ENCODE measurements at regions not wholly inside any gene's neighbourhood (a gene's known extent, or its start where the extent isn't known, plus 50 kb on each side); places are given as distances from the start of the nearest gene placed in this dataset.

- H3K4me3 ChIP-seq (replicated peaks; ENCODE audit: low read depth, low read length): no peak overlapping the region
- no peak for DNase-seq (ENCODE audit: extremely low read depth, insufficient read length)
- H3K36me3 ChIP-seq (ENCODE audit: control insufficient read depth, insufficient read depth, low read length): no peaks in the 10 kb centered on the region
- H3K27me3 ChIP-seq (replicated peaks; ENCODE audit: control insufficient read depth, insufficient read depth, low read length): no peaks in the 10 kb centered on the region; the same call in 1 of the 2 replicates
- TF ChIP-seq, protein P1, sequence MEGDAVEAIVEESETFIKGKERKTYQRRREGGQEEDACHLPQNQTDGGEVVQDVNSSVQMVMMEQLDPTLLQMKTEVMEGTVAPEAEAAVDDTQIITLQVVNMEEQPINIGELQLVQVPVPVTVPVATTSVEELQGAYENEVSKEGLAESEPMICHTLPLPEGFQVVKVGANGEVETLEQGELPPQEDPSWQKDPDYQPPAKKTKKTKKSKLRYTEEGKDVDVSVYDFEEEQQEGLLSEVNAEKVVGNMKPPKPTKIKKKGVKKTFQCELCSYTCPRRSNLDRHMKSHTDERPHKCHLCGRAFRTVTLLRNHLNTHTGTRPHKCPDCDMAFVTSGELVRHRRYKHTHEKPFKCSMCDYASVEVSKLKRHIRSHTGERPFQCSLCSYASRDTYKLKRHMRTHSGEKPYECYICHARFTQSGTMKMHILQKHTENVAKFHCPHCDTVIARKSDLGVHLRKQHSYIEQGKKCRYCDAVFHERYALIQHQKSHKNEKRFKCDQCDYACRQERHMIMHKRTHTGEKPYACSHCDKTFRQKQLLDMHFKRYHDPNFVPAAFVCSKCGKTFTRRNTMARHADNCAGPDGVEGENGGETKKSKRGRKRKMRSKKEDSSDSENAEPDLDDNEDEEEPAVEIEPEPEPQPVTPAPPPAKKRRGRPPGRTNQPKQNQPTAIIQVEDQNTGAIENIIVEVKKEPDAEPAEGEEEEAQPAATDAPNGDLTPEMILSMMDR (IDR thresholded peaks at IDR 0.05; ENCODE audit: insufficient read depth, low read length, poor library complexity, severe bottlenecking): no peak
Observed at GRCh38 chr3:194760494-194761137, 74.9 kb downstream of the FAM43A start.

DNA sequence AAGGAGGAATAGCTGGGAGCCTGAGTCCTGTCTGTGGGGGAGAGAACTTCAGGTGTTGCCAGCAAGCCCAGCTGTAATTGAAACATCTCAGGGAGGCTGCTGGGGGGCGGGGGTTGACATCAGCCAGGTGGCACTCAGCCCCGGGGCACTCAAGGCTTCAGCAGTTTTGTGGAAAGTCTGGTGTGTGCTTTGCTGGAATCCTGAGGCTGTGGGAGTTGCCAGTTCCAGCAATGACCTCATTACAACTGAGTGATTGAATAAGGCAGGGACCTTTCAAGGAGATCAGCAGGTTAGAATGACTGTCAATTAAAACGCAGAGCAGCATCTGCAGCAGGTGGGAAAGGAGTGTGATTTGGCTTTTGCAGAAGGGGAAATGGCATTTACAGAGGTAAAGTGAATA, 75.7 kb downstream of the FAM43A start:
- Histone ChIP-seq H3K27me3 (replicated peaks; ENCODE audit: control insufficient read depth, insufficient read depth, low read length) (no peaks in the 10 kb centered on the region), H3K36me3 (ENCODE audit: control insufficient read depth, insufficient read depth, low read length) (no peaks in the 10 kb centered on the region), H3K4me3 (replicated peaks; ENCODE audit: low read depth, low read length) (no peak overlapping the region)
- no peak for DNase-seq (ENCODE audit: extremely low read depth, insufficient read length)
- TF ChIP-seq, protein P1 (IDR thresholded peaks at IDR 0.05; ENCODE audit: insufficient read depth, low read length, poor library complexity, severe bottlenecking): no peak

GRCh38 chr3:194766845-194767244, 81.2 kb downstream of the FAM43A start:
- no peak overlapping the region for H3K4me3 ChIP-seq (replicated peaks; ENCODE audit: low read depth, low read length)
- H3K36me3 ChIP-seq (ENCODE audit: control insufficient read depth, insufficient read depth, low read length): no peaks in the 10 kb centered on the region
- H3K27me3 ChIP-seq (replicated peaks; ENCODE audit: control insufficient read depth, insufficient read depth, low read length): no peaks in the 10 kb centered on the region; the same call in 1 of the 2 replicates
- TF ChIP-seq, protein P1 (IDR thresholded peaks at IDR 0.05; ENCODE audit: insufficient read depth, low read length, poor library complexity, severe bottlenecking): no peak
- DNase-seq (ENCODE audit: extremely low read depth, insufficient read length): no peak

DNA sequence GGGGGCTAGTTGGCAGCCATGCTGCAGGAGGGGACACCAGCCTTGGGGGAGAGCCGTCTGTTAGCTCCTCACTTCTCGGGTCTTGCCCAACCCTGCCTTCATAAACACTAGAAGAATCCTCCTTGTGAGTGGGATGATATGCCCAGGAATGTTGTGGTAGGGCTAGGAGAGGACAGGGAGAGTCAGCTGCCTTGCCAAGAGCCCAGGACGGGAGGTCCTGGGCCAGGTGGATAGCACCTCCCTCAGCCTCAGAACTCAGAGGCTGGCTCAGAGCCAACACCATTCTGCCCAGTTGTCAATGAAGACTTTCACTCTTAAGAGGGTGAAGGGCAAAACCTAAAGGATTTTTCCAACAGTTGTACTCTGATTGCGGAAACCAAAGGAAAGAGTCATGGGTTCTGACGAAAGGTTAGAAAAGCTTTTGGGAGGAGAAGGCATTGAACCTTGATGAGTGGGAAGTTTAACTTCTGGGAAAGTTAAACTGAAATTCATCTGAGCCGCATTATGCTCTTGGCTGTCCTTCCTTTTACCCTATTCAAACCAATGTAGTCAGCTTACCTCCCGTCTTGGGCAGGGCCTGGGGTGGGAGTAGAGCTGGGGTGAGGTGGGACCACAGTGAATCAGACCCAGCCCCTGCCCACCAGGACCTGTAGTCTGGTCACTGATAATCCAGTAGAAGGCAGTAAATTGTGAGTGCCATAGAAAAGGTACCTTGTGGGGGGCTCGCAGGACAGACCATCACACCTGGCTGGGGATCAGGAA, 81.9 kb downstream of the FAM43A start:
- no peak for DNase-seq (ENCODE audit: extremely low read depth, insufficient read length)
- TF ChIP-seq, protein P1 (IDR thresholded peaks at IDR 0.05; ENCODE audit: insufficient read depth, low read length, poor library complexity, severe bottlenecking): no peak
- no peak overlapping the region for H3K4me3 ChIP-seq (replicated peaks; ENCODE audit: low read depth, low read length)
- no peaks in the 10 kb centered on the region; the same call in 1 of the 2 replicates for H3K27me3 ChIP-seq (replicated peaks; ENCODE audit: control insufficient read depth, insufficient read depth, low read length)
- H3K36me3 ChIP-seq (ENCODE audit: control insufficient read depth, insufficient read depth, low read length): no peaks in the 10 kb centered on the region

GRCh38 chr3:194768586-194768985, 82.9 kb downstream of the FAM43A start:
- Histone ChIP-seq H3K27me3 (replicated peaks; ENCODE audit: control insufficient read depth, insufficient read depth, low read length) (no peaks in the 10 kb centered on the region; the same call in 1 of the 2 replicates), H3K4me3 (replicated peaks; ENCODE audit: low read depth, low read length) (no peak overlapping the region), H3K36me3 (ENCODE audit: control insufficient read depth, insufficient read depth, low read length) (no peaks in the 10 kb centered on the region)
- DNase-seq (ENCODE audit: extremely low read depth, insufficient read length): no peak
- TF ChIP-seq, protein P1 (IDR thresholded peaks at IDR 0.05; ENCODE audit: insufficient read depth, low read length, poor library complexity, severe bottlenecking): no peak
